Neural cell (in vitro differentiated cells): ENCODE measurements at regions not wholly inside any gene's neighbourhood (a gene's known extent, or its start where the extent isn't known, plus 50 kb on each side); places are given as distances from the start of the nearest gene placed in this dataset.

Experiments
- H2AFZ ChIP-seq: fragments of 200-600, 300-800 bp; sonication (generic), shearing (Covaris generic); 2 replicates; pipeline ENCODE4 v1.6.0; 2014; ENCODE audit warnings: low read depth, mild to moderate bottlenecking, antibody characterized with exemption, low read length, moderate library complexity
- H3F3A ChIP-seq: fragments of 200-600 bp; shearing (Covaris generic); 2 replicates; pipeline ENCODE4 v1.6.1; 2016; ENCODE audit warnings: mild to moderate bottlenecking, moderate library complexity, mixed read lengths, antibody characterized with exemption, low read length; ENCODE audit not compliant: insufficient read depth, poor library complexity, severe bottlenecking
- H3K27ac ChIP-seq: fragments of 200-600, 300-800 bp; sonication (generic), shearing (Covaris generic); 2 replicates; pipeline ENCODE4 v1.5.1; 2014; ENCODE audit warnings: mild to moderate bottlenecking, low read length, moderate library complexity
- H3K27me3 ChIP-seq: fragments of 300-800, 200-600 bp; sonication (generic), shearing (Covaris generic); 2 replicates; pipeline ENCODE4 v1.6.0; 2014; ENCODE audit warnings: mild to moderate bottlenecking, low read depth, low read length, moderate library complexity; ENCODE audit not compliant: insufficient read depth
- H3K36me3 ChIP-seq: fragments of 300-800, 200-600 bp; sonication (generic), shearing (Covaris generic); 2 replicates; pipeline ENCODE4 v1.5.1; 2014; ENCODE audit warnings: mild to moderate bottlenecking, antibody characterized with exemption, low read length, moderate library complexity; ENCODE audit not compliant: insufficient read depth
- H3K4me2 ChIP-seq: fragments of 300-800, 200-600 bp; sonication (generic), shearing (Covaris generic); 2 replicates; pipeline ENCODE4 v1.6.0; 2014; ENCODE audit warnings: mild to moderate bottlenecking, low read length
- H3K4me3 ChIP-seq: fragments of 300-800, 200-600 bp; sonication (generic), shearing (Covaris generic); 2 replicates; pipeline ENCODE4 v1.5.1; 2014; ENCODE audit warnings: mild to moderate bottlenecking, low read length, moderate library complexity
- H3K79me2 ChIP-seq: fragments of 200-600 bp; shearing (Covaris generic); replicated peaks from 2 replicates; pipeline ENCODE4 v1.6.0; 2014; ENCODE audit warnings: mild to moderate bottlenecking, low read length, moderate library complexity; ENCODE audit not compliant: insufficient read depth
- H3K9ac ChIP-seq: fragments of 300-800, 200-600 bp; sonication (generic), shearing (Covaris generic); 2 replicates; pipeline ENCODE4 v1.6.1; 2016; ENCODE audit warnings: mild to moderate bottlenecking, low read length, mixed read lengths
- H3K9me2 ChIP-seq: fragments of 200-600 bp; shearing (Covaris generic); 2 replicates; pipeline ENCODE4 v1.6.1; 2016; ENCODE audit warnings: mild to moderate bottlenecking, low read length, mixed read lengths; ENCODE audit not compliant: insufficient read depth
- H3K9me3 ChIP-seq: fragments of 200-600, 300-800 bp; sonication (generic), shearing (Covaris generic); 2 replicates; pipeline ENCODE4 v1.6.1; 2016; ENCODE audit warnings: mild to moderate bottlenecking, mixed run types, low read length, moderate library complexity, mixed read lengths
- H4K20me1 ChIP-seq: fragments of 200-600 bp; shearing (Covaris generic); 2 replicates; pipeline ENCODE4 v1.6.1; 2016; ENCODE audit warnings: mild to moderate bottlenecking, mixed run types; ENCODE audit not compliant: insufficient read depth
- CTCF ChIP-seq: fragments of 450-650 bp; IDR thresholded peaks from 2 replicates; pipeline ENCODE4 v1.5.1; 2014; ENCODE audit warnings: antibody characterized with exemption, mild to moderate bottlenecking, moderate library complexity; ENCODE audit not compliant: poor library complexity, severe bottlenecking
- EP300 ChIP-seq: fragments of 450-650 bp; conservative IDR thresholded peaks from 2 replicates; pipeline ENCODE4 v1.6.1; 2014; ENCODE audit warnings: antibody characterized with exemption, mild to moderate bottlenecking, moderate library complexity; ENCODE audit not compliant: poor library complexity, severe bottlenecking
- EZH2 ChIP-seq: fragments of 200-600, 300-800 bp; shearing (Covaris generic), sonication (generic); IDR thresholded peaks from 2 replicates; pipeline ENCODE4 v1.6.1; 2014; ENCODE audit warnings: antibody characterized with exemption, low read length, borderline replicate concordance, mild to moderate bottlenecking; ENCODE audit not compliant: insufficient read depth, poor library complexity, severe bottlenecking
- MXI1 ChIP-seq: fragments of 450-650 bp; conservative IDR thresholded peaks from 2 replicates; pipeline ENCODE4 v1.6.1; 2014; ENCODE audit warnings: antibody characterized with exemption, mild to moderate bottlenecking; ENCODE audit not compliant: poor library complexity, severe bottlenecking
- POLR2AphosphoS5 ChIP-seq: IDR thresholded peaks from 2 replicates; pipeline ENCODE4 v1.6.1; 2012
- RAD21 ChIP-seq: fragments of 450-650 bp; conservative IDR thresholded peaks from 2 replicates; pipeline ENCODE4 v1.6.1; 2014; ENCODE audit warnings: antibody characterized with exemption, mild to moderate bottlenecking, moderate library complexity
- REST ChIP-seq: IDR thresholded peaks from 2 replicates; pipeline ENCODE4 v1.6.1; 2012; ENCODE audit warnings: borderline replicate concordance
- SMC3 ChIP-seq: fragments of 450-650 bp; conservative IDR thresholded peaks from 2 replicates; pipeline ENCODE4 v1.6.1; 2014; ENCODE audit warnings: antibody characterized with exemption, mild to moderate bottlenecking, moderate library complexity; ENCODE audit not compliant: poor library complexity
- TAF1 ChIP-seq: IDR thresholded peaks from 2 replicates; pipeline ENCODE4 v1.6.1; 2012; ENCODE audit warnings: low read depth

- Histone ChIP-seq H4K20me1 (no peaks in the 10 kb centered on the region), H3K9ac (no peak overlapping the region), H3K9me3 (no peaks in the 10 kb centered on the region), H3K9me2 (no peaks in the 10 kb centered on the region), H3K4me3 (no peak overlapping the region), H3K27ac (no peak overlapping the region), H3F3A (no peaks in the 10 kb centered on the region), H3K79me2 (no peaks in the 10 kb centered on the region), H3K36me3 (no peaks in the 10 kb centered on the region), H3K27me3 (no peaks in the 10 kb centered on the region), H2AFZ (no peak overlapping the region), H3K4me2 (no peak overlapping the region)
- TF ChIP-seq POLR2AphosphoS5 (no peak), EP300 (no peak), MXI1 (no peak), CTCF (no peak), EZH2 (no peak), RAD21 (no peak), REST (no peak), SMC3 (no peak), TAF1 (no peak)
Measured at GRCh38 chr19:28008695-28009094, 1204.3 kb downstream of the UQCRFS1 start.

GRCh38 chr19:28003543-28003942 lies 1209.4 kb downstream of the UQCRFS1 start:
- Histone ChIP-seq H4K20me1 (no peaks in the 10 kb centered on the region), H3K79me2 (no peaks in the 10 kb centered on the region), H3K27ac (no peak overlapping the region), H3K9me2 (no peaks in the 10 kb centered on the region), H3K27me3 (no peaks in the 10 kb centered on the region), H3K4me2 (no peak overlapping the region), H3K36me3 (no peaks in the 10 kb centered on the region), H3F3A (no peaks in the 10 kb centered on the region), H3K4me3 (no peak overlapping the region), H3K9me3 (no peaks in the 10 kb centered on the region), H2AFZ (no peak overlapping the region), H3K9ac (no peak overlapping the region)
- TF ChIP-seq EZH2, result no peak
- no peak for TF ChIP-seq RAD21
- TF ChIP-seq POLR2AphosphoS5, result no peak
- TF ChIP-seq EP300, result no peak
- no peak for TF ChIP-seq REST
- no peak for TF ChIP-seq CTCF
- TF ChIP-seq TAF1, result no peak
